ENCODE measurements at regions not wholly inside any gene's neighbourhood (a gene's known extent, or its start where the extent isn't known, plus 50 kb on each side); places are given as distances from the start of the nearest gene placed in this dataset.

GRCh38 chr14:101132051-101132571 is 228.6 kb upstream of the RTL1 start:
- Histone ChIP-seq H3K4me1 (no peaks in the 10 kb centered on the region), H3K4me3 (no peak overlapping the region), H3K9me3 (no peaks in the 10 kb centered on the region), H3K36me3 (no peaks in the 10 kb centered on the region), H3K27ac (no peak overlapping the region), H3K27me3 (no peaks in the 10 kb centered on the region)
- DNase-seq (ENCODE audit: extremely low spot score in 2 of 2): peak in 1 of 2 donors; percentile 60
- TF ChIP-seq POLR2AphosphoS5 (IDR thresholded peaks at IDR 0.05; ENCODE audit: insufficient read depth in 1 of 2, low read depth in 1 of 2): no peak
- no peak for TF ChIP-seq POLR2A (IDR thresholded peaks at IDR 0.05)
- no peak for TF ChIP-seq CTCF (IDR thresholded peaks at IDR 0.05)
- intact Hi-C loops (cut with DNase I): no loop called here

- Histone ChIP-seq H3K4me3 (no peak overlapping the region), H3K27me3 (no peaks in the 10 kb centered on the region), H3K9me3 (no peaks in the 10 kb centered on the region), H3K36me3 (no peaks in the 10 kb centered on the region), H3K4me1 (no peaks in the 10 kb centered on the region), H3K27ac (no peak overlapping the region)
- intact Hi-C loops (cut with DNase I): no loop called here
- DNase-seq (ENCODE audit: extremely low spot score in 2 of 2): no peak
- TF ChIP-seq POLR2A (IDR thresholded peaks at IDR 0.05) (no peak), POLR2AphosphoS5 (IDR thresholded peaks at IDR 0.05; ENCODE audit: insufficient read depth in 1 of 2, low read depth in 1 of 2) (no peak), CTCF (IDR thresholded peaks at IDR 0.05) (no peak)
Measured at GRCh38 chr14:101132588-101132987, 229.1 kb upstream of the RTL1 start.

- Histone ChIP-seq H3K27me3 (no peaks in the 10 kb centered on the region), H3K4me1 (no peaks in the 10 kb centered on the region), H3K36me3 (no peaks in the 10 kb centered on the region), H3K27ac (no peak overlapping the region), H3K9me3 (no peaks in the 10 kb centered on the region), H3K4me3 (no peak overlapping the region)
- intact Hi-C loops (cut with DNase I): no loop called here
- TF ChIP-seq POLR2AphosphoS5 (IDR thresholded peaks at IDR 0.05; ENCODE audit: insufficient read depth in 1 of 2, low read depth in 1 of 2) (no peak), POLR2A (IDR thresholded peaks at IDR 0.05) (no peak), CTCF (IDR thresholded peaks at IDR 0.05) (no peak)
- DNase-seq (ENCODE audit: extremely low spot score in 2 of 2): no peak
Measured at GRCh38 chr14:101133068-101133467, 229.5 kb upstream of the RTL1 start.

- no peaks in the 10 kb centered on the region for H3K27me3 ChIP-seq
- intact Hi-C loops (cut with DNase I): no loop called here
- H3K27ac ChIP-seq: no peak overlapping the region
- peak in 1 of 2 donors; percentile 56 for DNase-seq (ENCODE audit: extremely low spot score in 2 of 2)
- no peak overlapping the region for H3K4me3 ChIP-seq
- no peaks in the 10 kb centered on the region for H3K9me3 ChIP-seq
- no peak for TF ChIP-seq POLR2A (IDR thresholded peaks at IDR 0.05)
- TF ChIP-seq CTCF (IDR thresholded peaks at IDR 0.05): no peak
- no peak for TF ChIP-seq POLR2AphosphoS5 (IDR thresholded peaks at IDR 0.05; ENCODE audit: insufficient read depth in 1 of 2, low read depth in 1 of 2)
- no peaks in the 10 kb centered on the region for H3K4me1 ChIP-seq
- no peaks in the 10 kb centered on the region for H3K36me3 ChIP-seq
Measured at GRCh38 chr14:101134161-101134631, 230.7 kb upstream of the RTL1 start.

- no peaks in the 10 kb centered on the region for H3K9me3 ChIP-seq
- no peak for TF ChIP-seq POLR2A (IDR thresholded peaks at IDR 0.05)
- TF ChIP-seq CTCF (IDR thresholded peaks at IDR 0.05): no peak
- no peak for TF ChIP-seq POLR2AphosphoS5 (IDR thresholded peaks at IDR 0.05; ENCODE audit: insufficient read depth in 1 of 2, low read depth in 1 of 2)
- H3K36me3 ChIP-seq: no peaks in the 10 kb centered on the region
- H3K27me3 ChIP-seq: no peaks in the 10 kb centered on the region
- DNase-seq (ENCODE audit: extremely low spot score in 2 of 2): peak in 1 of 2 donors; percentile 42
- no peak overlapping the region for H3K27ac ChIP-seq
- no peaks in the 10 kb centered on the region for H3K4me1 ChIP-seq
- intact Hi-C loops (cut with DNase I): no loop called here
- no peak overlapping the region for H3K4me3 ChIP-seq
Measured at GRCh38 chr14:101134851-101135433, 231.4 kb upstream of the RTL1 start.

Measured in vagina (tissue), 2 donors.